ENCODE measurements at regions not wholly inside any gene's neighbourhood (a gene's known extent, or its start where the extent isn't known, plus 50 kb on each side); places are given as distances from the start of the nearest gene placed in this dataset.

DNA sequence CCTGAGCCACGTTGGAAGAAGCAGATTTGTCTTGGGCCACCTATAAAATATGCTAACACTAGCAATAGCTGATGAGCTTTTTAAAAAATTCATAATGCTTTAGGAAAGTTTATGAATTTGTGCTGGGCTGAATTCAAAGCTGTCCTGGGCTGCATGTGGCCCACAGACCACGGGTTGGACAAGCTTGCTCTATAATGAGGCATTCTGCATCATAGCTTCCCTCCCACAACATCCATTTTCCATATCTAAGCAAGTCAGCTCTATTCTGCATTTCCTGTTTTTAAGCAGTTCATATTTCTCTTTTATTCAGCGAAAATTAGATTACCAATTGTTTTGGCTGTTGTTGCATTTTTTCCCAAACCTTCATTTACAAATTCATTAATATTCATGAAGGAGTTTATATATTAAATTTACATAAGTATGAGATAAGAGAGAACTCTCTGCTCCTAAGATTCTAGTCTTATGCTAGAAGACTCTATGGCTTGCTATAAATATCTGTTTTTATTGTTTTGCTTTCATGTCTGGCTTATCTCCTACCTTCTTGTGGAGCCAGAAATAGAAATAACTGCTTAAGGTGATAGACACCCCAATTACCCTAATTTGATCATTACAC, 114.5 kb upstream of the HNRNPA3 start:
- Histone ChIP-seq H3K36me3 (ENCODE audit: control insufficient read depth in 2 of 3, insufficient read depth in 3 of 3, low read length in 3 of 3) (no peaks in the 10 kb centered on the region), H3K4me1 (ENCODE audit: control insufficient read depth in 2 of 2, insufficient read depth in 2 of 2, low read length in 2 of 2) (no peaks in the 10 kb centered on the region), H3K27ac (ENCODE audit: low read depth, low read length) (no peak overlapping the region), H3K9me3 (ENCODE audit: control insufficient read depth in 2 of 3, low read length in 3 of 3) (no peaks in the 10 kb centered on the region), H3K4me3 (ENCODE audit: low read length) (no peak overlapping the region), H3K27me3 (ENCODE audit: control insufficient read depth in 2 of 2, insufficient read depth in 2 of 2, low read length in 2 of 2) (no peaks in the 10 kb centered on the region)
- ChIA-PET CTCF (no interaction called here), POLR2A (no interaction called here)
- H3K4me1 Mint-ChIP-seq: no peaks in the 10 kb centered on the region
- intact Hi-C loops (cut with micrococcal nuclease): no loop called here
- H3K27me3 Mint-ChIP-seq: peaks cover 9 to 28% (median 14%) of the 10 kb centered on the region in 5 donors
- DNase-seq (no peak), ATAC-seq (no peak)
- no peak overlapping the region for H3K4me3 Mint-ChIP-seq
- H3K9me3 Mint-ChIP-seq: peaks cover 0 to 14% (median 5%) of the 10 kb centered on the region in 11 donors
- H3K27ac Mint-ChIP-seq: no peak overlapping the region
- H3K36me3 Mint-ChIP-seq: no peaks in the 10 kb centered on the region

DNA sequence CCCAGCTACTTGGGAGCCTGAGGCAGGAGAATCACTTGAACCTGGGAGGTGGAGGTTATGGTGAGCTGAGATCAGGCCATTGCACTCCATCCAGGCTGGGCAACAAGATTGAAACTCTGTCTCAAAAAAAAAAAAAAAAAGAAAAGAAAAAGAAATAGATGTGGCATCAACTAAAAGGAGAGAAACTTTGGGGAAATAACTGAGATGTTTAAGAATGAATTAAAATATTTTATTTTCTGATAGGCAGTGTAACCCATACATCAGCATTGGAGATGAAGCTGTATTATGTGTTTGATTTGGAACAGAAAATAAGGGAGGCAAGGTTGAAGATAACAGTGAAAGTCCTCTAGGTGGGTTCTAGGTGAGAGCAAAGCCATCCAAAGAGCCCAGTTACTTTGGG, 110.7 kb upstream of the HNRNPA3 start:
- Mint-ChIP-seq H3K36me3 (no peaks in the 10 kb centered on the region), H3K27ac (no peak overlapping the region), H3K9me3 (peaks cover 0 to 14% (median 5%) of the 10 kb centered on the region in 11 donors), H3K4me1 (no peaks in the 10 kb centered on the region), H3K27me3 (peaks cover under 1 to 18% (median 10%) of the 10 kb centered on the region in 5 donors), H3K4me3 (no peak overlapping the region)
- POLR2A ChIA-PET: no interaction called here
- H3K4me3 ChIP-seq (ENCODE audit: low read length): no peak overlapping the region
- no peaks in the 10 kb centered on the region for H3K36me3 ChIP-seq (ENCODE audit: control insufficient read depth in 2 of 3, insufficient read depth in 3 of 3, low read length in 3 of 3)
- no peak overlapping the region for H3K27ac ChIP-seq (ENCODE audit: low read depth, low read length)
- no peaks in the 10 kb centered on the region for H3K9me3 ChIP-seq (ENCODE audit: control insufficient read depth in 2 of 3, low read length in 3 of 3)
- ATAC-seq (no peak), DNase-seq (no peak)
- H3K27me3 ChIP-seq (ENCODE audit: control insufficient read depth in 2 of 2, insufficient read depth in 2 of 2, low read length in 2 of 2): no peaks in the 10 kb centered on the region
- intact Hi-C loops (cut with micrococcal nuclease): no loop called here
- no peaks in the 10 kb centered on the region for H3K4me1 ChIP-seq (ENCODE audit: control insufficient read depth in 2 of 2, insufficient read depth in 2 of 2, low read length in 2 of 2)
- CTCF ChIA-PET: no interaction called here

- peak; percentile 26 for ATAC-seq
- no peaks in the 10 kb centered on the region for H3K9me3 ChIP-seq (ENCODE audit: control insufficient read depth in 2 of 3, low read length in 3 of 3)
- H3K36me3 ChIP-seq (ENCODE audit: control insufficient read depth in 2 of 3, insufficient read depth in 3 of 3, low read length in 3 of 3): no peaks in the 10 kb centered on the region
- intact Hi-C loops (cut with micrococcal nuclease): no loop called here
- Mint-ChIP-seq H3K27ac (no peak overlapping the region), H3K4me1 (no peaks in the 10 kb centered on the region), H3K4me3 (no peak overlapping the region), H3K36me3 (peaks cover 0 to 3% (median 0%) of the 10 kb centered on the region in 5 donors), H3K27me3 (peaks cover 21 to 36% (median 32%) of the 10 kb centered on the region in 5 donors), H3K9me3 (peaks cover 0 to 14% (median 2%) of the 10 kb centered on the region in 11 donors)
- no peak overlapping the region for H3K27ac ChIP-seq (ENCODE audit: low read depth, low read length)
- ChIA-PET CTCF (no interaction called here), POLR2A (no interaction called here)
- no peaks in the 10 kb centered on the region for H3K27me3 ChIP-seq (ENCODE audit: control insufficient read depth in 2 of 2, insufficient read depth in 2 of 2, low read length in 2 of 2)
- no peak for DNase-seq
- H3K4me3 ChIP-seq (ENCODE audit: low read length): no peak overlapping the region
- no peaks in the 10 kb centered on the region for H3K4me1 ChIP-seq (ENCODE audit: control insufficient read depth in 2 of 2, insufficient read depth in 2 of 2, low read length in 2 of 2)
These were observed 106.4 kb upstream of the HNRNPA3 start for GRCh38 chr2:177106212-177106611.

- DNase-seq: no peak
- no peak for ATAC-seq
- no peak overlapping the region for H3K4me3 Mint-ChIP-seq
- ChIA-PET CTCF (no interaction called here), POLR2A (no interaction called here)
- no peaks in the 10 kb centered on the region for H3K27me3 ChIP-seq (ENCODE audit: control insufficient read depth in 2 of 2, insufficient read depth in 2 of 2, low read length in 2 of 2)
- H3K36me3 Mint-ChIP-seq: peaks cover 0 to 3% (median 0%) of the 10 kb centered on the region in 5 donors
- intact Hi-C loops (cut with micrococcal nuclease): no loop called here
- H3K4me1 ChIP-seq (ENCODE audit: control insufficient read depth in 2 of 2, insufficient read depth in 2 of 2, low read length in 2 of 2): no peaks in the 10 kb centered on the region
- H3K4me1 Mint-ChIP-seq: no peaks in the 10 kb centered on the region
- no peak overlapping the region for H3K4me3 ChIP-seq (ENCODE audit: low read length)
- peaks cover 21 to 37% (median 22%) of the 10 kb centered on the region in 5 donors for H3K27me3 Mint-ChIP-seq
- H3K36me3 ChIP-seq (ENCODE audit: control insufficient read depth in 2 of 3, insufficient read depth in 3 of 3, low read length in 3 of 3): no peaks in the 10 kb centered on the region
- no peaks in the 10 kb centered on the region for H3K9me3 Mint-ChIP-seq
- no peaks in the 10 kb centered on the region for H3K9me3 ChIP-seq (ENCODE audit: control insufficient read depth in 2 of 3, low read length in 3 of 3)
- no peak overlapping the region for H3K27ac Mint-ChIP-seq
- H3K27ac ChIP-seq (ENCODE audit: low read depth, low read length): no peak overlapping the region
These were observed 103.7 kb upstream of the HNRNPA3 start for GRCh38 chr2:177108890-177109289.

GRCh38 chr2:177114712-177115111, 97.9 kb upstream of the HNRNPA3 start:
- H3K4me1 Mint-ChIP-seq: no peaks in the 10 kb centered on the region
- H3K27me3 Mint-ChIP-seq: peaks cover 13 to 34% (median 24%) of the 10 kb centered on the region in 5 donors
- Histone ChIP-seq H3K27ac (ENCODE audit: low read depth, low read length) (no peak overlapping the region), H3K4me1 (ENCODE audit: control insufficient read depth in 2 of 2, insufficient read depth in 2 of 2, low read length in 2 of 2) (no peaks in the 10 kb centered on the region), H3K27me3 (ENCODE audit: control insufficient read depth in 2 of 2, insufficient read depth in 2 of 2, low read length in 2 of 2) (no peaks in the 10 kb centered on the region), H3K9me3 (ENCODE audit: control insufficient read depth in 2 of 3, low read length in 3 of 3) (no peaks in the 10 kb centered on the region), H3K36me3 (ENCODE audit: control insufficient read depth in 2 of 3, insufficient read depth in 3 of 3, low read length in 3 of 3) (no peaks in the 10 kb centered on the region), H3K4me3 (ENCODE audit: low read length) (no peak overlapping the region)
- ChIA-PET CTCF (no interaction called here), POLR2A (no interaction called here)
- no peaks in the 10 kb centered on the region for H3K9me3 Mint-ChIP-seq
- H3K27ac Mint-ChIP-seq: no peak overlapping the region
- no peak for ATAC-seq
- intact Hi-C loops (cut with micrococcal nuclease): no loop called here
- H3K36me3 Mint-ChIP-seq: peaks cover 0 to under 1% (median 0%) of the 10 kb centered on the region in 5 donors
- no peak for DNase-seq
- H3K4me3 Mint-ChIP-seq: no peak overlapping the region

GRCh38 chr2:177117755-177118154, 94.8 kb upstream of the HNRNPA3 start:
- no peaks in the 10 kb centered on the region for H3K4me1 Mint-ChIP-seq
- Histone ChIP-seq H3K27ac (ENCODE audit: low read depth, low read length) (no peak overlapping the region), H3K9me3 (ENCODE audit: control insufficient read depth in 2 of 3, low read length in 3 of 3) (no peaks in the 10 kb centered on the region), H3K4me3 (ENCODE audit: low read length) (no peak overlapping the region), H3K4me1 (ENCODE audit: control insufficient read depth in 2 of 2, insufficient read depth in 2 of 2, low read length in 2 of 2) (no peaks in the 10 kb centered on the region), H3K27me3 (ENCODE audit: control insufficient read depth in 2 of 2, insufficient read depth in 2 of 2, low read length in 2 of 2) (no peaks in the 10 kb centered on the region), H3K36me3 (ENCODE audit: control insufficient read depth in 2 of 3, insufficient read depth in 3 of 3, low read length in 3 of 3) (no peaks in the 10 kb centered on the region)
- intact Hi-C loops (cut with micrococcal nuclease): no loop called here
- no peak overlapping the region for H3K4me3 Mint-ChIP-seq
- H3K27ac Mint-ChIP-seq: no peak overlapping the region
- no peaks in the 10 kb centered on the region for H3K9me3 Mint-ChIP-seq
- CTCF ChIA-PET: no interaction called here
- DNase-seq: no peak
- POLR2A ChIA-PET: no interaction called here
- no peaks in the 10 kb centered on the region for H3K36me3 Mint-ChIP-seq
- peaks cover 7 to 37% (median 24%) of the 10 kb centered on the region in 5 donors for H3K27me3 Mint-ChIP-seq
- no peak for ATAC-seq

GRCh38 chr2:177118636-177119035, 94.0 kb upstream of the HNRNPA3 start:
- CTCF ChIA-PET: no interaction called here
- no peak overlapping the region for H3K4me3 Mint-ChIP-seq
- H3K36me3 Mint-ChIP-seq: no peaks in the 10 kb centered on the region
- intact Hi-C loops (cut with micrococcal nuclease): no loop called here
- H3K27me3 ChIP-seq (ENCODE audit: control insufficient read depth in 2 of 2, insufficient read depth in 2 of 2, low read length in 2 of 2): no peaks in the 10 kb centered on the region
- H3K4me1 ChIP-seq (ENCODE audit: control insufficient read depth in 2 of 2, insufficient read depth in 2 of 2, low read length in 2 of 2): no peaks in the 10 kb centered on the region
- no peak overlapping the region for H3K27ac Mint-ChIP-seq
- DNase-seq (no peak), ATAC-seq (no peak)
- H3K9me3 Mint-ChIP-seq: no peaks in the 10 kb centered on the region
- H3K4me1 Mint-ChIP-seq: no peaks in the 10 kb centered on the region
- POLR2A ChIA-PET: no interaction called here
- H3K9me3 ChIP-seq (ENCODE audit: control insufficient read depth in 2 of 3, low read length in 3 of 3): no peaks in the 10 kb centered on the region
- peaks cover 9 to 42% (median 24%) of the 10 kb centered on the region in 5 donors for H3K27me3 Mint-ChIP-seq
- H3K27ac ChIP-seq (ENCODE audit: low read depth, low read length): no peak overlapping the region
- no peak overlapping the region for H3K4me3 ChIP-seq (ENCODE audit: low read length)
- no peaks in the 10 kb centered on the region for H3K36me3 ChIP-seq (ENCODE audit: control insufficient read depth in 2 of 3, insufficient read depth in 3 of 3, low read length in 3 of 3)
